ENCODE measurements at regions not wholly inside any gene's neighbourhood (a gene's known extent, or its start where the extent isn't known, plus 50 kb on each side); places are given as distances from the start of the nearest gene placed in this dataset.

GRCh38 chr4:67120369-67120768 lies 424.9 kb downstream of the CENPC start:
- no peaks in the 10 kb centered on the region for H3K27me3 ChIP-seq (ENCODE audit: control insufficient read depth in 1 of 2, insufficient read depth in 2 of 2, low read length in 2 of 2)
- H3K4me2 ChIP-seq (ENCODE audit: low read depth, low read length) = no peak overlapping the region
- in situ Hi-C loops (cut with HindIII; ENCODE audit: extremely low pct_ligation_motif_present, low pct_unique_long_range_greater_than_20kb) = no loop called here
- BruUV-seq (replicated peaks) = no TSS peak
- ChIA-PET POLR2A (no interaction called here), CTCF (ENCODE audit: low intra/inter-chr PET ratio, low total read pairs) (no interaction called here)
- H3K27ac ChIP-seq (ENCODE audit: extremely low read length, insufficient read depth, low read length) = no peak overlapping the region
- ATAC-seq = peak; percentile 35; the same call in 2 of the 3 replicates
- intact Hi-C loops (cut with micrococcal nuclease; ENCODE audit: unreplicated experiment) = no loop called here
- WGBS (ENCODE audit: low lambda C conversion rate) = 9% methylated on average over 1 of the region's 1 CpG
- H3K9me3 ChIP-seq (ENCODE audit: low read length) = no peaks in the 10 kb centered on the region
- TF ChIP-seq GLMP (CRISPR knock-in tag; IDR thresholded peaks at IDR 0.05; ENCODE audit: borderline replicate concordance) (no peak), ZNF557 (CRISPR knock-in tag; IDR thresholded peaks at IDR 0.05) (no peak), SMAD1 (CRISPR knock-in tag; IDR thresholded peaks at IDR 0.05; ENCODE audit: borderline replicate concordance, low read depth) (no peak), SOX6 (IDR thresholded peaks at IDR 0.05) (no peak), SOX6 (CRISPR knock-in tag; IDR thresholded peaks at IDR 0.05) (no peak), AHDC1 (CRISPR knock-in tag; IDR thresholded peaks at IDR 0.05; ENCODE audit: borderline replicate concordance) (no peak), HES4 (CRISPR knock-in tag; IDR thresholded peaks at IDR 0.05; ENCODE audit: borderline replicate concordance) (no peak), RARG (CRISPR knock-in tag; IDR thresholded peaks at IDR 0.05; ENCODE audit: low read depth) (no peak), SYNCRIP (IDR thresholded peaks at IDR 0.05; ENCODE audit: insufficient read depth, low read depth, low read length) (no peak), ZNF724P (CRISPR knock-in tag; IDR thresholded peaks at IDR 0.05; ENCODE audit: borderline replicate concordance) (no peak), CHD2 (IDR thresholded peaks at IDR 0.05; ENCODE audit: low read depth, low read length) (no peak), TAF15 (IDR thresholded peaks at IDR 0.05; ENCODE audit: low read depth, low read length, poor library complexity, severe bottlenecking) (no peak)
- no peak overlapping the region for H3K9ac ChIP-seq (ENCODE audit: insufficient read depth, low read depth, low read length)
- FAIRE-seq = no peak
- no peak overlapping the region for H2AFZ ChIP-seq (ENCODE audit: low read length)
- H3K79me2 ChIP-seq (ENCODE audit: insufficient read depth, low read length) = no peaks in the 10 kb centered on the region
- peak; percentile 5 for DNase-seq (ENCODE audit: low spot score)
- H4K20me1 ChIP-seq (ENCODE audit: insufficient read depth, low read length) = no peaks in the 10 kb centered on the region
- H3K4me1 ChIP-seq (ENCODE audit: insufficient read depth, low read length) = no peaks in the 10 kb centered on the region
- H3K36me3 ChIP-seq (replicated peaks in 1 of 2; ENCODE audit: control insufficient read depth in 1 of 2, insufficient read depth in 2 of 2, low read length in 2 of 2) = no peaks in the 10 kb centered on the region
- H3K4me3 ChIP-seq (replicated peaks in 1 of 3; ENCODE audit: insufficient read depth in 1 of 3, low read depth in 2 of 3, low read length in 3 of 3) = no peak overlapping the region

Data from HepG2 (cell line).